K562 (cell line): ENCODE measurements at regions not wholly inside any gene's neighbourhood (a gene's known extent, or its start where the extent isn't known, plus 50 kb on each side); places are given as distances from the start of the nearest gene placed in this dataset.

ENCODE experiments used
- GATAD2B ChIP-seq: fragments of 450-650 bp; IDR thresholded peaks from 2 replicates; pipeline ENCODE4 v1.6.1; 2017; ENCODE audit warnings: mild to moderate bottlenecking, borderline replicate concordance
- MBD1 ChIP-seq: fragments of 250-450 bp; sonication (Bioruptor Pico); IDR thresholded peaks from 2 replicates; pipeline ENCODE4 v1.8.0; 2022; ENCODE audit warnings: inconsistent platforms
- NR3C1 ChIP-seq: sonication (generic); formaldehyde crosslinking; IDR thresholded peaks from 2 replicates; pipeline ENCODE4 v1.8.1; 2022; ENCODE audit warnings: missing genetic modification reagents

- no peak for TF ChIP-seq MBD1
- no peak for TF ChIP-seq GATAD2B
- TF ChIP-seq NR3C1 (CRISPR knock-in tag) = no peak
These were observed 66.2 kb downstream of the PLK2 start for GRCh38 chr5:58393716-58394115.
